GM21360 (cell line): ENCODE measurements at regions not wholly inside any gene's neighbourhood (a gene's known extent, or its start where the extent isn't known, plus 50 kb on each side); places are given as distances from the start of the nearest gene placed in this dataset.

Experiments used
- ATAC-seq: cut with Tn5 transposase; IDR thresholded peaks from one replicate; pipeline ENCODE4 v1.9.1; 2021; ENCODE audit warnings: mild to moderate bottlenecking, moderate library complexity; ENCODE audit not compliant: unreplicated experiment

- ATAC-seq, result no peak
These were observed 365.3 kb downstream of the MTRR start for GRCh38 chr5:8234179-8234770.

GRCh38 chr5:8238080-8238479 lies 369.1 kb downstream of the MTRR start:
- no peak for ATAC-seq

GRCh38 chr5:8239198-8239597 lies 370.2 kb downstream of the MTRR start:
- ATAC-seq, result no peak

GRCh38 chr5:8239646-8240045 lies 370.7 kb downstream of the MTRR start:
- no peak for ATAC-seq

GRCh38 chr5:8241076-8241475 lies 372.1 kb downstream of the MTRR start:
- ATAC-seq, result no peak

GRCh38 chr5:8241558-8241957 lies 372.6 kb downstream of the MTRR start:
- no peak for ATAC-seq

GRCh38 chr5:8247049-8247899 lies 378.3 kb downstream of the MTRR start:
- no peak for ATAC-seq

- no peak for ATAC-seq
These were observed 384.4 kb downstream of the MTRR start for GRCh38 chr5:8253376-8253775.

- ATAC-seq, result no peak
These were observed 385.7 kb downstream of the MTRR start for GRCh38 chr5:8254674-8255073.

- no peak for ATAC-seq
These were observed 389.9 kb downstream of the MTRR start for GRCh38 chr5:8258801-8259200.

- ATAC-seq, result no peak
These were observed 401.3 kb downstream of the MTRR start for GRCh38 chr5:8270246-8270645.

- no peak for ATAC-seq
These were observed 411.9 kb downstream of the MTRR start for GRCh38 chr5:8280711-8281363.

GRCh38 chr5:8288334-8288733 lies 419.4 kb downstream of the MTRR start:
- no peak for ATAC-seq

- no peak for ATAC-seq
These were observed 420.1 kb downstream of the MTRR start for GRCh38 chr5:8288897-8289516.

GRCh38 chr5:8289779-8290178 lies 420.8 kb downstream of the MTRR start:
- no peak for ATAC-seq

GRCh38 chr5:8290721-8291120 lies 421.8 kb downstream of the MTRR start:
- no peak for ATAC-seq

- no peak for ATAC-seq
These were observed 422.7 kb downstream of the MTRR start for GRCh38 chr5:8291641-8292040.

GRCh38 chr5:8295141-8295540 lies 426.2 kb downstream of the MTRR start:
- ATAC-seq, result no peak

GRCh38 chr5:8299716-8300115 lies 430.8 kb downstream of the MTRR start:
- no peak for ATAC-seq

GRCh38 chr5:8304341-8304740 lies 435.4 kb downstream of the MTRR start:
- ATAC-seq, result no peak

GRCh38 chr5:8306288-8306896 lies 437.4 kb downstream of the MTRR start:
- ATAC-seq, result no peak
